ENCODE measurements at regions not wholly inside any gene's neighbourhood (a gene's known extent, or its start where the extent isn't known, plus 50 kb on each side); places are given as distances from the start of the nearest gene placed in this dataset.
"Not testable (repeated sequence)": the region's sequence is repeated elsewhere in the genome, so short reads cannot be mapped to it uniquely, and the experiment has no call there.

DNA sequence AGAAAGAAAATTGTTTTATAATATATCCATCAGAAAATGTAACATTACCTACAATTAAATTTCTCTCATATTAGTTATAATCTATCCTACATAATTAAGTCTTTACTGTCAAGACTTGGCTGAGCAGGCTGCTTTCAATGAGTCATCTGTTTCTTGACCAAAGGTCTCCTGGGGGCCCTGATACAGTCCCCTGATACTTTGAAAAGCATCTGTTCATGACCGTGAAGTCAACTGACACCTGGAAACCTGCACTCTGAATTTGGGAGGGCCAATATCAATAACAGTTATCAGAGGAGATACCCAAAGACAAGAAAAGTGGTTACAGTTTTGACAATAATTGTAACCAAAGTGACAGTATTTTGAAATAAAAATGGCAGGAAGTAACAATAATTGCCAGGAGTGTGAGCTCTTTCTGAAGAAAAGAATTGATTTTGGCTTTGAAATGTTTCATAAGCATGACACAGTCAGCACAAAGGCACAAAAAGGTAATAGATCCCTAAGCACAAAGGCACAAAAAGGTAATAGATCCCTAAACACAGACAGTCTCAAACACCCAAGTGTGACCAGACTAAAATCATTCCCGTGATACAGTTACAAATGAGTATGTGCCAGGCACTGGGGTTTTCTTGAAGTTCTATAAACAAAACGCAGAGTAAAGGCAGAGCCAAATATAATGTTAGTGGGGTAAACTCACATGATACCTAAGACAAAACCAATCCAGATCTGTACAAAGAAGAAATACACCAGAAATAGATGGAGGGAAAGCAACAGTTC, 260.7 kb downstream of the PLOD2 start:
- no peak for DNase-seq
- intact Hi-C loops (cut with DNase I): no loop called here

DNA sequence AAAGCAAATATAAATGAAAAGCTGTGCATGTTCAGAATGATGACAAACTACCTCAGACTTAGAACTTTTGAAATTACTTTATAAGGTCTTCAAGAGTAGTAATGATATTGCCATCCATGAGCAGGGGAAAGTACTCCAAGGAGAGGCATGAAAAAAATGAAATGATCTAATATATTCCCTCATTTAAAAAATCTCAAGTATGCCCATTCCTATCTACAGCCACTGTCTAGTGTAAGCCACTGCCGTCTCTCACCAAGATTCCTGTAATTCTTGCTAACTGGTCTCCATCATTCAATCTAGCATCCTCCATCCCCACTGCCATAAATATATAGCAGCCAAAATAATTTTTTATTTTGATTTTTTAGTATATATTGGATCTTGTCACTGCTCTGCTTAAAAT, 258.8 kb downstream of the PLOD2 start:
- DNase-seq: no peak
- intact Hi-C loops (cut with DNase I): no loop called here

DNA sequence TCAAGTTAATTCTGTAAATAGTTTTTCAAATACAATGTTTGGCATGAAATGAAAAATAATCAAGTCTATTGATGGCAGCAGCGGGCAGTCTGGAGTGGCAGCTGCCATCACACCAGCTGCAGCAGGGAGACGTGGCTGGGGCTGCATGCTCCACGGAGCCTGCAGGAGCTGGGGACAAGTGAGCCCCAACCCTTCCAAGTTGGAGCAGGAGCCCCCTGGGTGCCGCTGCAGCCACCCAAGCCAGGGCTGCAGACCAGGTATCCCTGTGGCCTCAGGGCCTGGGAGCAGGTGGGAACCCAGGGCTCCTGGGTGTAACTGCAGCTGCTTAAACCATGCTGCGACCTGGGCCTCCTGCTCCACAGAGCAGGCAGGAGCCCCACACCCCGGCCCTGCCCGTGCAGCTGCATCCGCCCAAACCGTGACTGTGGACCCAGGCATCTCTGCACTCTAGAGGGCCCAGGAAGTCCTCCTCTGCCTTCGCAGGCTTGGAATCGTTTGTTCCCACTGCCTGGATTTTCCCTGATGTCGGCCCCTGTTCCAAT, 257.4 kb downstream of the PLOD2 start:
- intact Hi-C loops (cut with DNase I): no loop called here
- peak in 2 of 10 donors; percentile 40 to 47 for DNase-seq

GRCh38 chr3:145904138-145904537, 256.8 kb downstream of the PLOD2 start:
- peak in 2 of 10 donors; percentile 7 to 49 for DNase-seq
- intact Hi-C loops (cut with DNase I): no loop called here

- intact Hi-C loops (cut with DNase I): no loop called here
- DNase-seq: no peak
These were observed 254.7 kb downstream of the PLOD2 start for GRCh38 chr3:145906301-145906700.

- peak in 1 of 10 donors; percentile 9 for DNase-seq
- intact Hi-C loops (cut with DNase I): no loop called here
These were observed 254.2 kb downstream of the PLOD2 start for GRCh38 chr3:145906755-145907154.

DNA sequence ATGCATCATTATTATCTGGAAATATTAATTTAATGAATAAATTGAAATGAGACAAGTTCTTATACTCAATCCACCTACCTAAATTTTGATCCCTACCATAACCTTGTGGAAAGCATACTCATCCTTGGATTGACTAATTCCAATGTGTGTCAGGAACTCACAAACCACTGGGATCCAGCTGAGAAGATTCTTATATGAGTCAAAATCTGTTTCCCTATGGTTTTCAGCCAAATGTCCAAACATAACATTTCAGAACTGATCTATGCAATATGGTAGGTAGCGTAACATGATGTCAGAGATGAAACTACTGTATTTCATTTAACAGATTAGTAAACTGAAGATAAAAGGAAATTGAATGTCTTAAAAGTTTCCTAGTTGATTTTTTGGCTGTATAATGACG, 250.0 kb downstream of the PLOD2 start:
- intact Hi-C loops (cut with DNase I): no loop called here
- no peak for DNase-seq

GRCh38 chr3:145915787-145916186, 245.2 kb downstream of the PLOD2 start:
- intact Hi-C loops (cut with DNase I): no loop called here
- DNase-seq: no peak

DNA sequence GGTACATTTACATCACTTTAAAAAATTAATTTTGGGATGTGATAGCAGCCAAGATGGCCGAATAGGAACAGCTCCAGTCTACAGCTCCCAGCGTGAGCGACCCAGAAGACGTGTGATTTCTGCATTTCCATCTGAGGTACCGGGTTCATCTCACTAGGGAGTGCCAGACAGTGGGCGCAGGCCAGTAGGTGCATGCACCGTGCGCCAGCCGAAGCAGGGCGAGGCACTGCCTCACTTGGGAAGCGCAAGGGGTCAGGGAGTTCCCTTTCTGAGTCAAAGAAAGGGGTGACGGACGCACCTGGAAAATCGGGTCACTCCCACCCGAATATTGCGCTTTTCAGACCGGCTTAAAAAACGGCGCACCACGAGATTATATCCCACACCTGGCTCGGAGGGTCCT, 233.2 kb downstream of the PLOD2 start:
- DNase-seq: peak in 1 of 10 donors; percentile 42
- intact Hi-C loops (cut with DNase I): not testable (repeated sequence)

GRCh38 chr3:145936971-145937370, 224.0 kb downstream of the PLOD2 start:
- DNase-seq: no peak
- intact Hi-C loops (cut with DNase I): no loop called here

- intact Hi-C loops (cut with DNase I): no loop called here
These were observed 221.6 kb downstream of the PLOD2 start for GRCh38 chr3:145939431-145939830.

DNA sequence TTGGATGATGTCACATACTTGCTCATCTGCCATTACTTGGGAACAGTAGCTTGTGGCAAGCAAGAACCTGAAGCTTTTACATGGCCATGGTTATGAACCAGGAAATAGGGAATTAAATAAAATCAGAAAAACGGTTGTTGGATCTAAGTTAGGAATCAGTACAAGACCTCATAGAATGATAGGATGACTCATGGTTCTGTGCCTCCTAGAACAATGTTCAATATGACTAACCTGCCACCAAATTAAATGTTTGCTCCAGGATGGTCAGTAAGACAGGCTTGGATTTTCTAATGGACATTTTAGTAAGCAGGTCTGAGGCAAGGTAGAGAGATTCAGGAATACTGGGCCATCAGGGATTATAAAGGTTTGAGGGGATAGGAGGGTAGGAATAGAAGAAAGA, 218.9 kb downstream of the PLOD2 start:
- intact Hi-C loops (cut with DNase I): no loop called here

More at GRCh38 chr3:145939431-145939830, 221.6 kb downstream of the PLOD2 start:
- no peak for DNase-seq

DNA sequence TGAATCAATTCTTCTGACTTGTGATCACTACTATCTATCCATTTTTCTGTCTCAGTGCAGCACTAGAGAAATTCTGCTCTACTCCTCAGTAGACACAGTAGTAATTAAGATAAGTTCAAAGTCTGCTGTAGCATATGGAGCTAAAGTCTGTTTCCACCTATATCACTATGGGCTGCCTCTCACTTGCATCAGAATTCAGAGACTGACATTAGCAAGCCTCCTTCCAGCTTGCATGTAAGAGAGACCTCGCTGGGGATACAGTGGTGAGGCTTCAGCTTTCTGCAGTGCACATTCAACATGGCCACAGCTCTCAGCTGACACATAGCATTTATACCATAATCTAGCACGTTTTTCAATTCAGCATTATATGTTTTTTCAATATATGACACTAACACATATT, 217.0 kb downstream of the PLOD2 start:
- intact Hi-C loops (cut with DNase I): no loop called here
- no peak for DNase-seq

More for the DNA sequence above, 218.9 kb downstream of the PLOD2 start:
- no peak for DNase-seq

GRCh38 chr3:145951441-145951840, 209.5 kb downstream of the PLOD2 start:
- intact Hi-C loops (cut with DNase I): no loop called here
- no peak for DNase-seq

- intact Hi-C loops (cut with DNase I): no loop called here
- DNase-seq: no peak
These were observed 208.4 kb downstream of the PLOD2 start for GRCh38 chr3:145952536-145952935.

DNA sequence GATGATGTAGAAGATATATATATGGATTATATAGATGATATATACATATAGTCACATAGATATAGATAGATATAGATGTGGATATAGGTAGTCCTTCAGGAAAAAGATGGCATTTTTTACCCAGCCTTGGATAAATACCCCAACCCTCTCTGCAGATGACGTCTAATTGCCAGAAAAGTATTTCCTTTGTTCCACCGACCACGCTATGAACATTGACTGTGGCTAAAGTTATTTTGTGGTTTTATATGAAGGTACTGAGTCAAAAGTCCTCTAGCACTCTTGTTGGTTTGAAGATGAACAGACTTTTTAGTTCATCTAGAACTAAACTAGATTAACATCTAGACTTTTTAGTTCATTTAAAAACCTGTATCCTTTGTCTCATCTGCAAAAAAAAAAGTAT, 207.7 kb downstream of the PLOD2 start:
- intact Hi-C loops (cut with DNase I): no loop called here
- no peak for DNase-seq

- intact Hi-C loops (cut with DNase I): no loop called here
- no peak for DNase-seq
These were observed 201.4 kb downstream of the PLOD2 start for GRCh38 chr3:145959457-145960088.

- DNase-seq: no peak
- intact Hi-C loops (cut with DNase I): no loop called here
These were observed 197.9 kb downstream of the PLOD2 start for GRCh38 chr3:145963111-145963510.

DNA sequence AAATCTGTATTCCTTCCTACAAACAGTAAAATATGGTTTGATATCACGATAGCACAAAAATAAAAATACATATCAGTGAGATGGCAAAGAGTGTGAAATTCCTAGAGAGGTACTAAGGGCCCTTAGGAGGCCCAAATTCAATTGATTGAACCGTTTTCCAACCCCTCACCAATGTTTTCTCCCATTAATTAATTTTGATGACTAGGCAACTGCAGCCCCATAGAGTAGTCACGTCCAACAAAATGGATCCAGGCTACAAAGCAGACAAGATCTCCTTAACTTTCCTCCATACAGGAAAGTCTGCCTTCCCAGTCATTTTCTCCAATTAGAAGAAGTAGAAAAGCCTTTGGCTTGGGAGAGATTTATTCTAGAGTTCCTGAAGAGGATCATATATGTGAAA, 193.9 kb downstream of the PLOD2 start:
- no peak for DNase-seq
- intact Hi-C loops (cut with DNase I): no loop called here

DNA sequence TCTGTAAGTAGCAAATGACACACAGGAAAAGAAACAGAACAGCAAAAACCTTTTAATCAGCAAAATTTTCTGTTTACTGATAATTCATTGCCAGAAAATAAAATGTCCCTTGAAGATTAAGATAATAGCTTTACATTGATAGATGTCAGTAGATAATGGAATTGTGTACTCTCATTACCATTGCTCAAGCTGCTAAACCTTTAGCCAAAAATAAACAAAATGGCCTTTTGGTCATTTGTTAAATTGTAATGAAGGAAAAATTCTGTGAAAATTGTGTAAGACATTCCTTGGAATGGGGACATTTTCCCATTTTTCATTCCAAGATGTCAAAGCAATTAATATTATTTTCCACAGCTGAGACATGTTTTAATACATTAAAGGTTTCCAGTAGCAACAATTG, 189.8 kb downstream of the PLOD2 start:
- DNase-seq: no peak

GRCh38 chr3:145972851-145973250, 188.1 kb downstream of the PLOD2 start:
- no peak for DNase-seq
- intact Hi-C loops (cut with DNase I): no loop called here

More for the DNA sequence above, 189.8 kb downstream of the PLOD2 start:
- intact Hi-C loops (cut with DNase I): no loop called here

DNA sequence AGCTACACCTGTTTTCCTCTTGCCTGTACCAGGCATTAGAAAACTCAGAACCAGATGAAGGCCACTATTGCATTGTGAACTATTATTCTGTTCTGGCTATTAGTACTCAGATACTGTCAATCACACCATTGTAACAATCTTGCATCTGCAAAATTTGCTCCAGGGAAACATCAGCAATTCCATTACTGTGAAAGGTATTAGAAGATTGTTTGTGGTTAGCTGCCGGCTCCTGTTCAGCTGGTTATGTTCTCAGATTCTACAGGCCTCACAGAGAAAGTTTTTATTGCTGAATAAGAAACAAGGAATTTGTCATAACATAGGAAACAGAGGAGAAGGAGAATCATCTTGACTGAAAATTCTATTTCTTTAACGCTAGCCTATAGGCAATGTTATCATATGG, 179.9 kb downstream of the PLOD2 start:
- intact Hi-C loops (cut with DNase I): no loop called here
- no peak for DNase-seq
